22Rv1 (cell line): ENCODE measurements at regions not wholly inside any gene's neighbourhood (a gene's known extent, or its start where the extent isn't known, plus 50 kb on each side); places are given as distances from the start of the nearest gene placed in this dataset.
"Not testable (repeated sequence)": the region's sequence is repeated elsewhere in the genome, so short reads cannot be mapped to it uniquely, and the experiment has no call there.

Source experiments
- H3K27ac ChIP-seq: fragments of 450-650 bp; 2 replicates; pipeline ENCODE4 v1.5.1; 2017
- CTCF ChIP-seq: fragments of 450-650 bp; IDR thresholded peaks from 2 replicates; pipeline ENCODE4 v1.5.1; 2017; ENCODE audit warnings: mild to moderate bottlenecking
- ZFX ChIP-seq: fragments of 450-650 bp; IDR thresholded peaks from 2 replicates; pipeline ENCODE4 v1.6.1; 2017; ENCODE audit warnings: antibody characterized with exemption, borderline replicate concordance

- H3K27ac ChIP-seq, result no peak overlapping the region
- no peak for TF ChIP-seq CTCF
- no peak for TF ChIP-seq ZFX
Observed at GRCh38 chr3:165938986-165939540, 101.8 kb upstream of the BCHE start.

GRCh38 chr3:165936081-165936480 is 98.9 kb upstream of the BCHE start:
- H3K27ac ChIP-seq, result not testable (repeated sequence)

- H3K27ac ChIP-seq, result not testable (repeated sequence)
Observed at GRCh38 chr3:165924301-165924791, 87.1 kb upstream of the BCHE start.

- no peak overlapping the region for H3K27ac ChIP-seq
- TF ChIP-seq ZFX (no peak), CTCF (no peak)
Observed at GRCh38 chr3:165920984-165921383, 83.8 kb upstream of the BCHE start.

- H3K27ac ChIP-seq, result no peak overlapping the region
- no peak for TF ChIP-seq ZFX
- no peak for TF ChIP-seq CTCF
Observed at GRCh38 chr3:165919284-165919683, 82.1 kb upstream of the BCHE start.

GRCh38 chr3:165918657-165918979 is 81.4 kb upstream of the BCHE start:
- TF ChIP-seq ZFX (no peak), CTCF (no peak)
- H3K27ac ChIP-seq, result no peak overlapping the region

GRCh38 chr3:165917938-165918656 is 80.9 kb upstream of the BCHE start:
- H3K27ac ChIP-seq, result not testable (repeated sequence)

- H3K27ac ChIP-seq, result not testable (repeated sequence)
Observed at GRCh38 chr3:165915104-165915503, 77.9 kb upstream of the BCHE start.

- TF ChIP-seq ZFX (no peak), CTCF (no peak)
- no peak overlapping the region for H3K27ac ChIP-seq
Observed at GRCh38 chr3:165903885-165904630, 66.8 kb upstream of the BCHE start.
